Activated T-helper 1 cell treated with Interleukin-2 at 50 U/mL for 16 hours (primary cell): ENCODE measurements at regions not wholly inside any gene's neighbourhood (a gene's known extent, or its start where the extent isn't known, plus 50 kb on each side); places are given as distances from the start of the nearest gene placed in this dataset.
"Not testable (repeated sequence)": the region's sequence is repeated elsewhere in the genome, so short reads cannot be mapped to it uniquely, and the experiment has no call there.

Source experiments
- DNase-seq: peaks from one replicate; pipeline ENCODE4 v3.0.0-alpha.2; 2020; ENCODE audit warnings: low read depth

GRCh38 chr17:77342656-77342990 lies 201.9 kb downstream of the SEC14L1 start:
- not testable (repeated sequence) for DNase-seq

DNA sequence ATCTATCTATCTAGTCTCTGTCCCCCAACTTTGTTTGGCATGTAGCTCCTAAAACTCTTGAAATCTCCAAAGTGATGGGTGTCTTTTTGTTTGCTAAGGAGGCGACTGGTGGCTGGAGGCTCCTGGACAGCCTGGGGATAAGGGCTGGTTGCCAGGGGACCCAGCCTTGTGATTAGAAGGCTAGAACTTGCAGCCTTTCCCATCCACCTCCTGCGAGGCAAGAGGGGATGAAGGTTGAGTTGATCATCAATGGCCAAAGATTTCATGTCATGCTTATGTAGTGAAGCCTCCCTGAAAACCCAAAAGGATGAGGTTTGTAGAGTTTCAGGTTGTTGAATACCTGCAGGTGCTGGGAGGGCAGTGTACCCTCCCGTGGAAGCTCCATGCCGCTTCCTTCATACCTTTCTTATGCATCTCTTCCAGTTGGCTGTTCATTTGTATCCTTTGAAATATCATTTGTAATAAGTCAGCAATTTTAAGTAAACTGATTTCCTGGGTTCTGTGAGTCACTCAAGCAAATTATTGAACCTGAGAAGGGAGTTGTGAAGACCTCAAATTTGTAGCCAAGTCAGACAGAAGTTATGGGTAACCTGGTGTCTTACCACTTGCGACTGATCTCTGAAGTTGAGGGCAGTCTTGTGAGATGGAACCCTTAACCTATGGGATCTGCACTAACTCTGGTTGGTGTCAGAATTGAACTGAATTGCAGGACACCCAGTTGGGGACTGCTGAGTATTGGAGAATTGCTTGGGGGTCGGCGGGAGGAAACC lies 202.4 kb downstream of the SEC14L1 start:
- no peak for DNase-seq

DNA sequence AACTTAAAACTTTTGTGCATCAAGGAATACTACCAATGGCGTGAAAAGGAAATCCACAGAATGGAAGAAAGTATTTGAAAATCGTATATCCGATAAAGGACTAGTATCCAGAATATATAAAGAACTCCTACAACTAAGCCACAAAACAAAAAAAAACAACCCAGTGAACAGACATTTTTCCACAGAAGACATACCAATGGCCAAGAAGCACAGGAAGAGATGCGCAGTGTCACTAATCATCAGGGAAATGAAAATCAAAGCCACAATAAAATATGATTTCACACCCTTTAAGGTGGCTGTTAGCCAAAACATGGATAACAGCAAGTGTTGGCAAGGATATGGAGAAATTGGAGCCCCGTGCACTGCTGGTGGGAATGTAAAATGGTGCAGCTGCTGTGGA lies 203.3 kb downstream of the SEC14L1 start:
- DNase-seq = no peak

DNA sequence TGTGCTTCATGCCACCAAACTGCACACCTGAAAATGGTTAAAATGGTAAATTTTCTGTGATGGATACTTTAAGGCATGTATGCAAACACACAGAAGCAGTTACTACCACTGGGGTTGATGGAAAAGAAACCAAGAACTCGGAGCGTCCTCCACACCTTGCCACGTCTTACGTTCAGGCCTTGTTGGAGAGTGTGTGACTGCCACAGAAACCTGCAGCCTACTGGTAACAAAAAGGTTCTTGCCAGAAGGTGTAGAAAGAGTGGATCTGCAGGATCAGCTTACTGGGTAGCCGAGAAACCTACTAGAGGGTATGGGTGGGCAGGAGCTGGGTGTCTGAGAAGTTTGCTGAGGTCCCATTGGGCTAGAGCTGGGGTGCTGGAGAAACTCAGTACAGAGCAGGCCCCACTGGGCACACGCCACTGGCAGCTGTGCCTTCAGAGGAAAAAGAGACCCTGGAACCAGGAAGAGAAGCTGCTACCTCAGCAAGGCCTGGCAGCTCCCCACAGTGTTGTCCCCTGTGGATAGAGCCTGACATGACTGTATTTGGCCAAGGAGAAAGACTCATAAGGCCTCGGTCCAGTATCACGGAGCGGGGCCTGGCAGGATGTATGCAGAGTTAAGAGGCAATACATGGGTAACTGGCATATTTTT lies 204.6 kb downstream of the SEC14L1 start:
- no peak for DNase-seq

GRCh38 chr17:77346765-77347164 lies 206.0 kb downstream of the SEC14L1 start:
- no peak for DNase-seq

DNA sequence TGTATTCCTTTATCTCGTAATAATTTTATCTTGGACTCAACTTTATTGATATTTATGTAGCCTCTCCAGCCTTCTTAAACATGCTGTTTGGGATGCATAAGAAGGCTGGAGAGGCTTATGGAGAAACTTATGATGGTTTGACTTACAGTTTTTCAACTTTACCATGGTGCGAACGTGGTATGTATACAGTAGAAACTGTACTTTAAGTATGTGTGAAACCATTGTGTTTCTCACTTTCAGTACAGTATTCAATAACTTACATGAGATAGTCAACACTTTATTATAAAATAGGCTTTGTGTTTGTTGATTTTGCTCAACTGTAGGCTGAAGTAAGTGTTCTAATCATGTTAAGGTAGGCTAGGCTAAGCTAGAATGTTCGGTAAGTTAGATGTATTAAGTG lies 206.8 kb downstream of the SEC14L1 start:
- no peak for DNase-seq

DNA sequence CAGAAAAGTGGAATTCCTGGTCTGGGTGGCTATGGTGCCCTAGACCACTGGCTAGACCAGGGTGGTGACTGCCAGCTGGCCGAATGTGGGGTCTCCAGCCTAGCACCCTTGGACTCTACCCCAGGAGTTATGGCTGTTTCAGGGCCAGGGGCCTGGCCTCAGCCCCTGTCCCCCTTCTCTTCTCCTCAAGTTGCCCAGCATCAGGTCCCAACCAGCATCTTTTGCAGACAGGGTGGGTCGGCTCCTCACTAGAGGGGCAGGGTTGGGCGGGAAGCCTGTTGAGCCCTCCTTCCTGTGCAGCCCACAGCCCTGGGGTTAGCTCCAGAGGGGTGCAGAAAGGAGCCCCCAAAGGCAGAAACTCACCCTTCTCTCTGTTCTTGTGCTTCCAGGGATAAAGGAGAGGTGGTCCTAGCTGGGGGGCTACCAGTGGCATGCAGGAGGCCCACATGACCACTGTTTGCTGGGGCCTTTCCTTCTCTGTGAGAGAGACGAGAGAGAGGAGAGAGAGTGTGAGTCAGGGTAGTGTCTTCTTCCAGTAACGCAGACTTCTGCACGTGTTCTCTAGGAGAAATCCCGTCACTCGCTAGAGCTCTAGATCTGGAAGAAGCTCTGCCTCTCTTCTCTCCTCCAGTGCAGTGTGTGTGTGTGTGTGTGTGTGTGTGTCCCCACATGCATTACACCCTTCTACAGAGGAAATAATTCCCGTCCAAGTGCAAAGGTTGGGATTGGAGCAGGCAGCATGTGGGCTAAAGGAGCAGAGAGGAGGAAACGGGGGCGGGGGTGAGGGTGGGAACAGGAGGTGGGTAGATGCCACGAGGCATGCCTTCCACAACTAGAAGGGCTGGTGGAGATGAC lies 209.4 kb downstream of the SEC14L1 start:
- no peak for DNase-seq

GRCh38 chr17:77352441-77352840 lies 211.7 kb downstream of the SEC14L1 start:
- no peak for DNase-seq

- no peak for DNase-seq
These were observed 212.2 kb downstream of the SEC14L1 start for GRCh38 chr17:77352996-77353395.

GRCh38 chr17:77353684-77354419 lies 213.1 kb downstream of the SEC14L1 start:
- DNase-seq = no peak

DNA sequence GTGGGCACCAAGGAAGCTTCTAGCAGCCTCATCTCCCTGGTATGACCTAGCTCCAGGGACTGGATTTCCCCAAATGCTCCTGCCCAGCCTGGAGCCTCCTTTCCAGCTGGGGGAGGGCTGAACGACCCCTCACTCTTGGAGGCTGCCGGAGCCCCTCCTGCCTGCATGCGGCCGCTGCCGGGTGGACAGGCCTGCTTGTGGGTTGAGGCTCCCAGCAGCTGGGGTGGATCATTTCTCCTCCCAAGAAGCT lies 213.6 kb downstream of the SEC14L1 start:
- no peak for DNase-seq

- no peak for DNase-seq
These were observed 214.1 kb downstream of the SEC14L1 start for GRCh38 chr17:77354670-77355455.

GRCh38 chr17:77356109-77356689 lies 215.4 kb downstream of the SEC14L1 start:
- DNase-seq = no peak

DNA sequence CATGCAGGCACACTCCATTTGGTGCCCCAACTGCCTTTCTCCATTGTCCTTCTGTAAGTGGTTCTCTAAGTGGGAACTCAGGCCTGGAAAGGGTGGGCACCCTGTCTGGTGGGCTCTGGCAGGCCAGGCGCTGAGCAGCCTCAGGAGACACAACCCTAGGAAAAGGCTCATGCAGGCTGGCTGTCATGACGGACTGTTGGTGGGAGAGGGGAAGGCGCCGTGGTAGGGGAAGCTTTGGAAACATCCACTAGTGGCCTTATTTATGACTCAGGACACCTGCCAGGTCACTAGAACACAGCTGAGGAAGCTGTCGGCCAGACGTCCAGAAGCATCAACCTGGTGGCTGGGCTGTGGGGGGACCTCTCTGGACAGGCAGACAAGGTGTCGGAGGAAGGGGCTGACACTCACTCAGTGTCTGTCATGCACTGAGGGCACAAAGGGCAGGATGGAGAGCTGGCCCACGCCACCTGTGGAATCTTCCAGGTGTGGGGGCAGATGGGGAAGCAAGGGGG lies 216.0 kb downstream of the SEC14L1 start:
- DNase-seq = no peak

- no peak for DNase-seq
These were observed 218.0 kb downstream of the SEC14L1 start for GRCh38 chr17:77358801-77359200.

DNA sequence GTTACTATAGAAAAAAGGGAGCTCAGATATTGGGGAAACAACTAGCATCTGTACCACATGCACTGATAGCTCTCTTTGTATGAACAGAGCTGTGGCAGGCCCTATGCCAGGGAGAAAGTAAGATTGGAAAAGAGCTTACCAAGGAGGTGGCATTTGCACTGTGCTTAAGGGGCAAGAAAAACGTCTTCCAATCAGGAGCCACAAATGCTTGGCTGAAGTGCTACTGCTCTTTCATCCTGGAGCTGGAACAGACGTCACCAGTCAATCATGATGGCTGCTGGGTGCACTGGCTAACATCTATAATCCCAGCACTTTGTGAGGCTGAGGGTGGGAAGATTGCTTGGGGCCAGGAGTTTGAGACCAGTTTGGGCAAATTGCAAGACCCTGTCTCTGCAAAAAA lies 218.5 kb downstream of the SEC14L1 start:
- DNase-seq = no peak

GRCh38 chr17:77361986-77362620 lies 221.3 kb downstream of the SEC14L1 start:
- no peak for DNase-seq

DNA sequence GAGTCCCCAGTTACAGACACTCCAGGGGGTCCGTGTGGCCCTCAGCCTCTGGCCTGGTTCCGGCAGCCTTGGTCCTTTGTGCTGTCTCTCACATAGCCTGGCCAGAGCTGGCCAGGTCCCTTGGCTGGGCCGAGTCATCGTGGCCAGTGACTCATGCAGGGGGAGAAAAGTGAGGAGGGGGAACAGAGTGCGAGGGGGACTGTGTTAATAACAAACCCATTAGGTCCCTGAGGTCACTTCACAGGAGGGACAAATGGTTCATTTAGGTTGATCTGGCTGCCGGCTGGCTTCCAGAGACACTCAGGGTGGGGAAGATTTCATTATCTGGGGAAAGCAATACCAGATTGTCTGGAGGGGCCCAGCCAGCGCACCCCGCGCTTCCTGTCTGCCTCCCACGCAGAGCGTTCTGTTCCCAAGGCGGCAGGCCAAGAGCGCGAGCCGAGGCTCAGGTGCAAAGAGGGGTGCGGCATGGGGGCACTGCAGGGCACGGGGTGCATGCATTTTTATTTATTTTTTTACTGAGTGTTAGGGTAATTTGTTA lies 223.1 kb downstream of the SEC14L1 start:
- DNase-seq = no peak

- DNase-seq = no peak
These were observed 223.7 kb downstream of the SEC14L1 start for GRCh38 chr17:77364381-77364911.

GRCh38 chr17:77364941-77365583 lies 224.3 kb downstream of the SEC14L1 start:
- DNase-seq = no peak
